Naive thymus-derived CD4-positive, alpha-beta T cell (primary cell): ENCODE measurements at regions not wholly inside any gene's neighbourhood (a gene's known extent, or its start where the extent isn't known, plus 50 kb on each side); places are given as distances from the start of the nearest gene placed in this dataset.

Source experiments
- ATAC-seq: fragments of 150-1000 bp; cut with Tn5 transposase; 2 replicates; pipeline ENCODE4 v1.10.0; 2021; ENCODE audit warnings: mild to moderate bottlenecking, moderate library complexity
- CTCF ChIA-PET: fragments of 350-600 bp; sonication (Branson Sonifier 250); formaldehyde crosslinking; loops from one replicate; lab custom pipeline; 2021; ENCODE audit warnings: antibody characterized with exemption; lab: Charles Lee
- POLR2A ChIA-PET: fragments of 350-600 bp; sonication (Branson Sonifier 250); formaldehyde crosslinking; loops from one replicate; lab custom pipeline; 2021; ENCODE audit warnings: antibody characterized with exemption, inconsistent platforms; lab: Charles Lee
- DNase-seq, 9 donors: peaks; one replicate each; pipeline versions ENCODE4 v3.0.0 to v3.0.0-alpha.2; 2020 to 2022; ENCODE audit warnings: mixed read lengths in 1 of 9
- H3K27ac ChIP-seq: one replicate; pipeline ENCODE4 v1.7.0; 2013; ENCODE audit warnings: mild to moderate bottlenecking, low read depth, low read length, moderate library complexity
- H3K27me3 ChIP-seq, 2 donors: one replicate each; pipeline ENCODE4 v1.7.0; 2013; ENCODE audit warnings: low read length in 2 of 2, mild to moderate bottlenecking in 2 of 2, moderate library complexity in 2 of 2; ENCODE audit not compliant: control insufficient read depth in 2 of 2, insufficient read depth in 2 of 2
- H3K36me3 ChIP-seq, 3 experiments: 1 replicate in 2 of 3; 2 replicates in 1 of 3; pipeline ENCODE4 v1.7.0; 2013; ENCODE audit warnings: low read length in 3 of 3, mild to moderate bottlenecking in 3 of 3, moderate library complexity in 1 of 3; ENCODE audit not compliant: insufficient read depth in 3 of 3, control insufficient read depth in 2 of 3
- H3K4me1 ChIP-seq, 2 donors: one replicate each; pipeline ENCODE4 v1.7.0; 2013; ENCODE audit warnings: low read length in 2 of 2, mild to moderate bottlenecking in 2 of 2, moderate library complexity in 1 of 2; ENCODE audit not compliant: control insufficient read depth in 2 of 2, insufficient read depth in 2 of 2
- H3K4me3 ChIP-seq: 2 replicates; pipeline ENCODE4 v1.7.0; 2013; ENCODE audit warnings: mild to moderate bottlenecking, low read length
- H3K9me3 ChIP-seq, 3 experiments: 1 replicate in 2 of 3; 2 replicates in 1 of 3; pipeline ENCODE4 v1.7.0; 2013; ENCODE audit warnings: low read length in 3 of 3; ENCODE audit not compliant: control insufficient read depth in 2 of 3
- H3K27ac Mint-ChIP-seq, 9 donors: one replicate each; pipeline ENCODE4 v1.8.0; 2020 to 2022; ENCODE audit warnings: mixed read lengths in 9 of 9, mild to moderate bottlenecking in 8 of 9, moderate library complexity in 5 of 9, inconsistent platforms in 2 of 9
- H3K27me3 Mint-ChIP-seq, 5 donors: one replicate each; pipeline ENCODE4 v1.8.0; 2021 to 2022; ENCODE audit warnings: mixed read lengths in 5 of 5, mild to moderate bottlenecking in 1 of 5
- H3K36me3 Mint-ChIP-seq, 5 donors: one replicate each; pipeline ENCODE4 v1.8.0; 2020 to 2022; ENCODE audit warnings: mixed read lengths in 5 of 5, mild to moderate bottlenecking in 3 of 5, inconsistent platforms in 1 of 5
- H3K4me1 Mint-ChIP-seq, 7 donors: one replicate each; pipeline ENCODE4 v1.8.0; 2020 to 2022; ENCODE audit warnings: mixed read lengths in 7 of 7, mild to moderate bottlenecking in 3 of 7, inconsistent platforms in 1 of 7
- H3K4me3 Mint-ChIP-seq, 10 donors: one replicate each; pipeline ENCODE4 v1.8.0; 2020 to 2022; ENCODE audit warnings: mild to moderate bottlenecking in 10 of 10, mixed read lengths in 10 of 10, moderate library complexity in 6 of 10, inconsistent platforms in 2 of 10
- H3K9me3 Mint-ChIP-seq, 11 donors: one replicate each; pipeline ENCODE4 v1.8.0; 2020 to 2022; ENCODE audit warnings: mixed read lengths in 11 of 11, mild to moderate bottlenecking in 4 of 11, inconsistent platforms in 1 of 11, moderate library complexity in 1 of 11
- intact Hi-C, 2 donors: fragments of 100-400 bp; cut with micrococcal nuclease; formaldehyde crosslinking; loops; one replicate each; pipeline ENCODE4 v1.15.1; 2023

GRCh38 chr12:125193376-125194152 is 128.3 kb downstream of the AACS start:
- ATAC-seq (no peak), DNase-seq (no peak)
- peaks cover 0 to 2% (median 0%) of the 10 kb centered on the region in 7 donors for H3K4me1 Mint-ChIP-seq
- H3K27ac Mint-ChIP-seq = no peak overlapping the region
- H3K4me3 Mint-ChIP-seq = no peak overlapping the region
- Histone ChIP-seq H3K4me3 (no peak overlapping the region), H3K4me1 (no peaks in the 10 kb centered on the region), H3K9me3 (no peaks in the 10 kb centered on the region), H3K36me3 (no peaks in the 10 kb centered on the region), H3K27ac (no peak overlapping the region), H3K27me3 (peaks cover 0 to 3% of the 10 kb centered on the region in 2 donors)
- peaks cover 0 to 4% (median 0%) of the 10 kb centered on the region in 11 donors for H3K9me3 Mint-ChIP-seq
- peaks cover 53 to 81% (median 69%) of the 10 kb centered on the region in 5 donors for H3K27me3 Mint-ChIP-seq
- ChIA-PET POLR2A (no interaction called here), CTCF (interaction anchor here (0.6 to 0.7 kb wide), 2 partner anchors 8 to 9 kb away, joined by 3 read pairs; no protein-coding TSS in a partner anchor)
- intact Hi-C loops = no loop called here
- H3K36me3 Mint-ChIP-seq = peaks cover 0 to 4% (median 0%) of the 10 kb centered on the region in 5 donors

GRCh38 chr12:125194163-125194773 is 129.0 kb downstream of the AACS start:
- Histone ChIP-seq H3K4me1 (no peaks in the 10 kb centered on the region), H3K4me3 (no peak overlapping the region), H3K27ac (no peak overlapping the region), H3K36me3 (no peaks in the 10 kb centered on the region), H3K9me3 (no peaks in the 10 kb centered on the region), H3K27me3 (peaks cover 0 to 3% of the 10 kb centered on the region in 2 donors)
- H3K27me3 Mint-ChIP-seq = peaks cover 48 to 81% (median 67%) of the 10 kb centered on the region in 5 donors
- POLR2A ChIA-PET = no interaction called here
- peaks cover 0 to 4% (median 0%) of the 10 kb centered on the region in 11 donors for H3K9me3 Mint-ChIP-seq
- H3K4me3 Mint-ChIP-seq = no peak overlapping the region
- peaks cover 0 to 2% (median 0%) of the 10 kb centered on the region in 7 donors for H3K4me1 Mint-ChIP-seq
- CTCF ChIA-PET = no interaction called here
- peaks cover 0 to 4% (median 0%) of the 10 kb centered on the region in 5 donors for H3K36me3 Mint-ChIP-seq
- intact Hi-C loops = no loop called here
- no peak overlapping the region for H3K27ac Mint-ChIP-seq
- DNase-seq = no peak
- no peak for ATAC-seq

- no peak for ATAC-seq
- DNase-seq = no peak
- peaks cover 0 to 4% (median 0%) of the 10 kb centered on the region in 11 donors for H3K9me3 Mint-ChIP-seq
- H3K36me3 Mint-ChIP-seq = peaks cover 0 to 4% (median 0%) of the 10 kb centered on the region in 5 donors
- Histone ChIP-seq H3K4me3 (no peak overlapping the region), H3K9me3 (no peaks in the 10 kb centered on the region), H3K27me3 (peaks cover 0 to 1% of the 10 kb centered on the region in 2 donors), H3K4me1 (no peaks in the 10 kb centered on the region), H3K36me3 (no peaks in the 10 kb centered on the region), H3K27ac (no peak overlapping the region)
- H3K27me3 Mint-ChIP-seq = peaks cover 40 to 76% (median 67%) of the 10 kb centered on the region in 5 donors
- CTCF ChIA-PET = no interaction called here
- no peak overlapping the region for H3K27ac Mint-ChIP-seq
- peaks cover 0 to 2% (median 0%) of the 10 kb centered on the region in 7 donors for H3K4me1 Mint-ChIP-seq
- no peak overlapping the region for H3K4me3 Mint-ChIP-seq
- intact Hi-C loops = no loop called here
- POLR2A ChIA-PET = no interaction called here
These were observed 129.8 kb downstream of the AACS start for GRCh38 chr12:125194987-125195386.

GRCh38 chr12:125197326-125197725 is 132.1 kb downstream of the AACS start:
- Mint-ChIP-seq H3K36me3 (peaks cover 0 to 3% (median 0%) of the 10 kb centered on the region in 5 donors), H3K9me3 (peaks cover 0 to 13% (median 3%) of the 10 kb centered on the region in 11 donors), H3K27ac (no peak overlapping the region), H3K27me3 (peaks cover 38 to 75% (median 66%) of the 10 kb centered on the region in 5 donors), H3K4me1 (peaks cover 0 to 2% (median 0%) of the 10 kb centered on the region in 7 donors), H3K4me3 (no peak overlapping the region)
- Histone ChIP-seq H3K9me3 (no peaks in the 10 kb centered on the region), H3K4me3 (no peak overlapping the region), H3K4me1 (no peaks in the 10 kb centered on the region), H3K36me3 (no peaks in the 10 kb centered on the region), H3K27ac (no peak overlapping the region), H3K27me3 (no peaks in the 10 kb centered on the region)
- DNase-seq = no peak
- intact Hi-C loops = no loop called here
- ATAC-seq = no peak
- ChIA-PET CTCF (no interaction called here), POLR2A (no interaction called here)

GRCh38 chr12:125198652-125199051 is 133.4 kb downstream of the AACS start:
- Histone ChIP-seq H3K27ac (no peak overlapping the region), H3K9me3 (no peaks in the 10 kb centered on the region), H3K4me1 (no peaks in the 10 kb centered on the region), H3K4me3 (no peak overlapping the region), H3K27me3 (no peaks in the 10 kb centered on the region), H3K36me3 (no peaks in the 10 kb centered on the region)
- ChIA-PET POLR2A (no interaction called here), CTCF (no interaction called here)
- intact Hi-C loops = no loop called here
- Mint-ChIP-seq H3K27ac (no peak overlapping the region), H3K36me3 (peaks cover 0 to 3% (median 0%) of the 10 kb centered on the region in 5 donors), H3K4me3 (no peak overlapping the region), H3K9me3 (peaks cover 0 to 13% (median 6%) of the 10 kb centered on the region in 11 donors), H3K27me3 (peaks cover 29 to 64% (median 59%) of the 10 kb centered on the region in 5 donors), H3K4me1 (peaks cover 0 to 2% (median 0%) of the 10 kb centered on the region in 7 donors)
- DNase-seq = no peak
- no peak for ATAC-seq

GRCh38 chr12:125201090-125201489 is 135.9 kb downstream of the AACS start:
- H3K4me3 ChIP-seq = no peak overlapping the region
- H3K36me3 ChIP-seq = no peaks in the 10 kb centered on the region
- no peaks in the 10 kb centered on the region for H3K9me3 ChIP-seq
- Mint-ChIP-seq H3K27me3 (peaks cover 17 to 44% (median 39%) of the 10 kb centered on the region in 5 donors), H3K27ac (no peak overlapping the region), H3K9me3 (peaks cover 0 to 13% (median 4%) of the 10 kb centered on the region in 11 donors), H3K4me3 (no peak overlapping the region), H3K36me3 (peaks cover 0 to 3% (median 0%) of the 10 kb centered on the region in 5 donors), H3K4me1 (no peaks in the 10 kb centered on the region)
- H3K27ac ChIP-seq = no peak overlapping the region
- ChIA-PET CTCF (interaction anchor here (0.7 kb wide), 1 partner anchor 8 kb away, joined by 3 read pairs; no protein-coding TSS in a partner anchor), POLR2A (no interaction called here)
- ATAC-seq (no peak), DNase-seq (no peak)
- intact Hi-C loops = no loop called here
- no peaks in the 10 kb centered on the region for H3K27me3 ChIP-seq
- H3K4me1 ChIP-seq = no peaks in the 10 kb centered on the region
